Lung microvascular endothelial cell (primary cell): ENCODE measurements at regions not wholly inside any gene's neighbourhood (a gene's known extent, or its start where the extent isn't known, plus 50 kb on each side); places are given as distances from the start of the nearest gene placed in this dataset.

Source experiments
- DNase-seq, 2 donors: peaks; one replicate each; pipeline versions ENCODE4 v3.0.0 to v3.0.0-alpha.2; 2010; ENCODE audit warnings: low read depth in 2 of 2

DNA sequence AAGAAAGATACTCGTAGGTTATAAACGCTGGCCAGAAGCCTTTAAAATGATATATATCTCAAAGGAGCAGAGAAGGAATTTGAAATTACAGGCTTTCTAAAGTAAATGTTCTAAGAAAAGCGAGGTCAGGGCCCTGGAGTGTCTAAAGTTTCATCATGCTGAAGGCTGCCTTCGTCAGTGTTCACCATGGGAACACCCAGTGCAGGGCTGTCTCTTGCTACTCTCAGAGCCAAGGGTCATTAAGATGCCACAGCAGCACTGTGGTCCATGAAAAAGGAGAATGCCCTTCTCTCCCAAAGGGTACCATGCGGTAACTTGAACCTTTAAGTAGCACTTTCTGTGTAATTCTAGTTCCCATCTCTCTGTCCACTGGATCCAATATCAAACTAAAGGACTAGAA lies 174.5 kb upstream of the NWD2 start:
- DNase-seq: no peak

DNA sequence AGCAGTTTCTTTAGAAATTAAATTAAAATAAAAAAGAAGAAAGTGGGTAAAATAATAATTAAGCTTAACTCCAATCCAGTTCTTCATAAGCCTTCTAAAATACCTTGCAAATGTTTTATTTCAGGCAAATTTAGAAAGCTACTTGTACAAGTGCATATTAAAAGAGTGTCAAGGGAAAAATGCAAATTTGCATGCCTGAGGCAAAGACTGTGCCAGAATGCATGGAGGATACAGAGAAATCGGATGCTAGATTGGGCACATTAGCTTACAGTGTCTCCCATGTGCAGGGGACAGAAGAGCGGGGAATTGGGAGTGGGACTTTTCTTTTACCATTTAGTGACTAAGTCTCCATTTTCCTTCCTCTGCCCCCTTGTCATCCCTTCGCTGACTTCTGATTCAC lies 173.0 kb upstream of the NWD2 start:
- DNase-seq: no peak

DNA sequence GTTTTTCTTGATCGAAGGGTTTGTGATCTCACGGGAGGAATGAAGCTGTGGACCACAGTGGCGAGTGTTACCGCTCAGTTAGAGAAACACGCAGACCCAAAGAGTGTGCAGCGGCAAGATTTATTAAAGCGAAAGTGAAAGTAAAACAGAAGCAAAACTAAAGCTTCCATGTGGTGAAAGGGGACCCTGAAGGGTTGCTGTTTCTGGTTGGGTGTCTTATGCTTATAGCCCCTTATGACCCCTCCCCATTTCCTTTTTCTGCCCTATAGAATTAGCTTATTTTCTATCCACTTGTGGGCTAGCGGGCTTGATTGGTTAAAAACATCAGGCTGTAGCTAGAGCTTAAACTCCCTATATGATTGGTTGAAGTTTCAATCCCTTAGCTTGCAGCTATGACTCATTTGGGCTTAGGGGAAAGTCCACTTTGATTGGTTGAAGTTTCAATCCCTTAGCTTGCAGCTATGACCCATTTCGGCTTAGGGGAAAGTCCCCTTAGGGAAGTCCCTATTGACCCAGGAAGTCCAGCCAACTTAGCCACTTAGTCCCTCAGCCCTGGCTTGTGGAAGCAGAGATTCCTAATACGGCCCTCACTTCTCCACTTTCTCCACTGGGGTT lies 171.2 kb upstream of the NWD2 start:
- no peak for DNase-seq

DNA sequence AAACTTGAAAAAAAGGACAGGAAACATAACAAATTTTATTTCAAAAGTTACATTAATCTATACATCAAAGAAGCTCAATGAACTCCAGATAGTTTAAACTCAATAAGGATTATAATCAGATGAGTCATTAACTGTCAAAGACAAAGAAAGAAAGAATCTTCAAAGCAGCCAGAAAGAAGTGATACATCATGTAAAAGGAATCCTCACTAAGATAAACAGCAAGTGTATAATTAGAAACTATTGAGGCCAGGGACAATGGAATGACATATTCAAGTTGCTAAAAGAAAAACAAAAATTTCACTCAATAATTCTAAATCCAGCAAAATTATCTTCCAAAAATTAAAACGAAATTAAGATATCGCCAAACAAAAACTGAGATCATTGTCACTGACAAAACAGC lies 161.6 kb upstream of the NWD2 start:
- no peak for DNase-seq

DNA sequence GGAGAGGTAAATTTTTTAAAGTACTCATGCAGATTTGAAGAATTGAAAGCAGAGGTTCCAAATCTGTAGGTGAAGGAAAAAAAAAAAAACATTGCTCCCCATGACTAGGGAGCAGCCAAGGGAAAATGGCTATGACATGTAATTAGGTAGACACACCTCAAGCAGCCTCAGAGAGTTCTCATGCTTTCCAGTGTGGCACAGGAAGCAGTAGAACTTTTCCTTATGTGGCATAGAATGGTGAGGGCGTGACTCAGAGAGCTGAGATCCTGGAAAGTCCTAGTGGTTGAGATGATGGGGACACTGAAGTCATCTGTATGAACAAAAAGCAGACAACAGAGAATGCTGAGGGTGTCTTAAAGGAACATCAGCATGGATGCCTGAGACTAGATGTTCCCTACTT lies 148.6 kb upstream of the NWD2 start:
- no peak for DNase-seq

DNA sequence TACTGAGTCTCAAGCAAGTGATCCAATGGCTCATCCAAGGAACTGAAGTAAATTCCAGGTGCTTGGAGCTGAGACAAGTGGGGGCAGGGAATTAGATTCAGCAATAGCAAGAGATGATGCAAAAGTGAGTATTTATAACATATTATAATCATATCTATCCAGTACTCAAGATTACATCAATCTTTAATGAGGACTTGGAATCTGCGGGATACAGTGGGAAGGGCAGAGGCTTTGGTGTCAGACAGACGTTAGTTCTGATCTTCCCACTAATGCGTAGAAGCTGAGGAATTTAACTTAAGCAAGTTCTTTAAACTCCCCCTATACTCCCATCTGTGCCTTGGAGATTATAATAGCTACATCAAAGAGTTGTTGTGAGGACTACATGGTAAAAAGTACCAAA lies 143.4 kb upstream of the NWD2 start:
- no peak for DNase-seq

DNA sequence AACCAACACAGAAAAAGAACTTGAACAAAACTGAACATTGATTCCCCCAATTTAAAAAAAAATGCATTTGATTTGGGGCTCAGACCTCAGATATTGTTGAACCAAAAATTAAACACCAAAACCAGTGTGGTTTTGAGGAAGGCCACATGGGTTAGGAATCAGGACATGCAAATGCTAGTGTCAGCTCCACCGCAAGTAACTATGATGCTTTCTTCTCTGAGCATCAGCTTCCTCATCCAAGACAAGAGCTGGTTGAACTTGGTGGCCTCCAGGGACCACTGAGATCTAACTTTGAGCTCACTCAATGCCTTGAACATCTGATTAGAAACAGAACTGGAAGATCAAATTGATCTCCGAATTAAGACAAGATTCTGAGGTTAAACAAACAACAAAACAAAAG lies 142.9 kb upstream of the NWD2 start:
- DNase-seq: no peak

DNA sequence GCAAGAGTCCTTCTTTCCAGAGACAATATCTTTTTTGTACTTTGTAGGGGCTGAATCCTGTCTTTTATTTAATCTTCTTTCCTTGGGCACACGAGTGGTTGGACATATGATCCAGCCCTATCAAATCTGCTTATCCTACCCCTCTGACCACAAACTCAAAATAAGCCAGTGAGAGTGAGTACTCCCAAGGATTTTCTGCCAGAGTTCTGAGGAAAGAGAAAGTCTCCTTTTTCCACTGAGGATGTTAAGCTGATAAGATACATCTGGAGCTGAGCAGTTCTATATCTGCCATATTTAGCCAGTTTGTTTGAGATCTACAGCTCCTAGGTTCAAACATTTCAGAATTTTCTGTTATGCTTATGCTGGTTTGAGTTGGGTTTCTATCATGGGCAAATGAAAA lies 134.8 kb upstream of the NWD2 start:
- no peak for DNase-seq

DNA sequence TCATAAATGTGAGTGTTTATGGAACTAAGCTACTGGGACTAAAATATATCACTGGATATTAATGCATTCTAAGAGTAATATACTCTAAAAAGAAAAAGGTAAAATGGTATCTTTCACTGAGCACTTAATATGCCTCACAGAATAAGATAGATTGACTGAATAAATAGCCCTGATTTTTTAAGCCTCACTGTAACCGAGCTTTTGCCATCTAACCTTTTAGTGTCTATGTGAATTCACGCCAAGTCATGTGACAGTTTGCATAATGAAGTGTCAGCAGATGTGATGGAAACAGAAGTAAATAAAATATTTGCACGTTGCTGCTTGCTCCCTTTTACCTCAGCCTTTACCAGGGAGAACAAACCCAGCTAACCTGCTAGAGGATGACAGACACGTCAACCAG lies 119.7 kb upstream of the NWD2 start:
- DNase-seq: no peak

DNA sequence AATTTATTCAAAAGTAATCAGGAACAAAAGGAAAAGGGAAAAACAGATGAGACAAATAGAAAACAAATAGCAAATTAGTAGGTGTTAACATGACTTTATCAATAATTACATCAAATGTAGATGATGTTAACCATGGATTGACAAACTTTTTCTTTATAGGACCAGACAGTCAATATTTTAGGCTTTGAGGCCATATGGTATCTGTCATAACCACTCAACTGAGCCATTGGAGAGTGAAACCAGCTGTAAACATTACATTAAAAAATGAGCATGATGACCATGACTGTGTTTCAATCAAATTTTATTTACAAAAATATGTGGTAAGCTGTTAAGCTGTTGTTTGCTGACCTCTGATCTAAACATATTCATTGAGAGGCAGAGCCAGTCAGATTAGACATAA lies 118.5 kb upstream of the NWD2 start:
- no peak for DNase-seq

DNA sequence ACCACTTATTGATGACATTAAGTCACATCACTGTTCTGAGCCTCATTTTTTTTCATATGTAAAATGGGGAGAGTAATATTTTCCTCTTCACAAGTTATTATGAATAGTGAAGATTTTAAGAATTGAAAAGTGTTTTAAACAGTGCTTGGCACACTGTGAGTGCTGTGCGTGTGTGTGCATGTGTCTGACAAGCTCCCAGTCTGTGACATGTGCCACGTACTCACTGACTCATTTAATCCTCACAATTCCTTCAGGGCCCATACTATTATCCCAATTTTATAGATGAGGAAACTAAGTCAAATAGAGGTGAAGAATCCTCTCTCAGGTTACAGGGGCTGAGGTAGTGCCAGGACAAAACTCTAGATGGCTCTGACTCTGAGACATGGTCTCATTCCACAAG lies 114.1 kb upstream of the NWD2 start:
- DNase-seq: no peak

DNA sequence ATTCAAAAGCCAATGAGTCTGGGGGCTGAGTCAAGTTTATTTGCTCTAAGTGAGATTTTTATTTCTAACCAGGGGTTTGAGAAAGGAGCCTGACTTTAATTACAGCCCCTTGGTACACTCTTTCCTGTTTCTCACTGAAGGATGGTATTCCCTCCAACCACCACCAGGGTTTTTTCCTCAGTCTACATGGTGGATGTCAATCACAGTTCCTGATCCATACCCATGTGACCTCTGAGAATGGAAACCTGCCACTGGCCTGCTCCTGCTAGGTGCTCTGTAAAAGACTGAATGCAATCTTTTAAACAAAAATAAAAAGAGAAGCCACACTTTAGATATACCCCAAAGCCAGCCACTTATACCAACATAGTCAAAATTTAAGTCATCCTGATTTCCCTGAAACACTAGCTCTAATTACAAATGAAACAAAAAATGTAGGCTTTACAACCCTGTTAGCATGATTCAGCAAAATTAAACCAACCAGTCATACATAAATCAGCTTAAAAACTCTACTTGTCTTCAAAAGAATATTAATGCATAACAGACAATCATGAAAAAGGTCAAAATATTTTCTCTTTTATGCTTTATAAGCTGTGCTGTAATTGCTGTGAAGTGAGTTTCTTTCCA lies 112.1 kb upstream of the NWD2 start:
- DNase-seq: no peak

DNA sequence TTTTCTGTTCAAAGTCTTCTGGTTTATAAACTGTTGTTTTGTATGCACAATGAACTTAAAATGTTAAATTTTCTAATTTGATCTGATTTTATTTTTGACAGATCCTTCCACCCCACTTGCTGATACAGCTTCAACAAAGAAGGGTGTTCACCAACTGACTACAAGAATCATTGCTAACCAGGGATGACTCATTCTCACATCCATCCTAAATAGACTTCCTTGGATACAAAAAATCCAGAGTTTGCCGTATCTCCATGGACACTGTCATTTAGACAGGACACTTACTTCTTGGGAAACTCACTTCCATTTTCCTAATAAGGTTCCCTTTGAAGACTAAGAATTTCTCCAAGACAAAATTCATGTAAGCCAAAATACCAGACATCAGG lies 111.6 kb upstream of the NWD2 start:
- DNase-seq: no peak

DNA sequence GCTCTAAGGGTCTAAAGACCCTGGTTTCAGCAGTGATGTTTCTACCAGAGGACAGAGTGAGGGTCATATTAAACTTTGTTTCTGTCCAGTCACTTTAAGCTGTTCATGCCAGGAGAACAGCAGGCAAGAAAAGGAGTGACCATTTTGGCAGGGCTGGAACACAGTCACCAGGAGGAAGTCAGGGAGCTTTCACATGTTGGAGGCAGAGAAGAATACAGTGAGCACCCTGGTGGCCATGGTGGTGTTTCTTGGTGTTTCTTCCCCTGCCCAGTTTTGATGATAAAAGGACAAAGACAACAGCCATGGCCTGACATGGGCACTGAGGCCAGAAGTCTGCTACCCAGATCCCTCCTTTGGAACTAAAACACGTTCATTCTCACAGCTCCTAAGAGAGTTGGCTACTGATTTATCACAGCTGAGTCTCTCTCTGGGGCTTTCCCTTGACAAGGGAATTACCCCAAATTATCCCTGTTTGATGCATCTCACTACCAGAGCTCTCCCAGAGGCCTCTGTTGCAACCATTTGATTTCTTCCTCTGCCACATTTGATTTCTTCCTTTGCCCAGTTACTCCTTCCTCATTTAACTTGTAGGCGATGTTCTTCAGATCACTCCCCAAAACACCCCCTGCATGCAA lies 106.4 kb upstream of the NWD2 start:
- no peak for DNase-seq

DNA sequence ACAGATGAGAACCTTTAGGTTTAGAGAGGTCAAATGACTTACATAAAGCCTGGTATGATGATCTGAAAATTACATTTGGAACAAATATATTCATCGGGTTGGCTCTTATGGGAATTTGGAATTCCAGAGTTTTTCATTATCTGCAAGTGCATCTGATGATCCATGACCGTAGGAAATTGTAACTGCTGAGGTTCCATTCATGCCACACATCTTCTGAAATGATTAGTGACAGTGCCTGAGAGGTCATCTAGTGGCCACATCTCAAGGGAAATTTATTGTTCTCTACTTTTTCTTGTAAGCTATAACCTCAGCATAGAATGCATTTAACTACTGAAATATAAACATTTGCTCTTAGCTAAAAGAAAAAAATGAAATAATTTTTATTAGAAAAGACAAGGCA lies 105.8 kb upstream of the NWD2 start:
- no peak for DNase-seq

DNA sequence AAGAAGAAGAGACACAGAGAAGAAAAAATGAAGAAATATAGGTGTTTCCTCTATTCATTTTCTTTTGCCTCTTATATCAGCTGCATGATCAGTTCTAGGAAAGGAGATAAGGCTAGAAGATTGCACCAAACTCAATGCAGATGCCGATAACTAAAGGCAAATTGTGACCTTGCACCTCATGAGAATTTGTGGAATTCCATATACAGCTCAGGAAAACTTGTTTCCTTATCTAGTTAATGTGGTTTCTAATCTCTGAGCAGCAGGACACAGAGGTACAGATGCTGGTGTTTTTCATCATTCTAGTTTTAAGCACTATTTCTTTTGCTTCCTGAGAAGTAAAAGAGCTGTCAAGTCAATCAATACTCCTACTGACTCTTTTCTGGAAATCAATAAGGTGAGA lies 104.6 kb upstream of the NWD2 start:
- DNase-seq: no peak

DNA sequence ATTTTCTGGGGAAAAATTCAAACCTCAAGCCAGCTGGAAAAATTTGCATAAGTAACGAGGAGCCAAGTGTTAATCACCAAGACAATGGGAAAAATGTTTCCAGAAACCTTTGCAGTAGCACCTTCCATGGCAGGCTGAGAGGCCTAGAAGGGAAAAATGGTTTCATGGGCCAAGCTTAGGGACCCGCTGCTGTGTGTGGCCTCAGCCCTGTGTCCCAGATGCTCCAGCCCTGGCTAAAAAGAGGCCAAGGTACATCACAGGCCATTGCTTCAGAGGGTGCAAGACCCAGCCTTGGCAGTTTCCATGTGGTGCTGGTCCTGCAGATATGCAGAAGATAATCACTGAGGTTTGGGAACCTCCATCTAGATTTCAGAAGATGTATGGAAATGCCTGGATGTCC lies 98.3 kb upstream of the NWD2 start:
- DNase-seq: no peak

DNA sequence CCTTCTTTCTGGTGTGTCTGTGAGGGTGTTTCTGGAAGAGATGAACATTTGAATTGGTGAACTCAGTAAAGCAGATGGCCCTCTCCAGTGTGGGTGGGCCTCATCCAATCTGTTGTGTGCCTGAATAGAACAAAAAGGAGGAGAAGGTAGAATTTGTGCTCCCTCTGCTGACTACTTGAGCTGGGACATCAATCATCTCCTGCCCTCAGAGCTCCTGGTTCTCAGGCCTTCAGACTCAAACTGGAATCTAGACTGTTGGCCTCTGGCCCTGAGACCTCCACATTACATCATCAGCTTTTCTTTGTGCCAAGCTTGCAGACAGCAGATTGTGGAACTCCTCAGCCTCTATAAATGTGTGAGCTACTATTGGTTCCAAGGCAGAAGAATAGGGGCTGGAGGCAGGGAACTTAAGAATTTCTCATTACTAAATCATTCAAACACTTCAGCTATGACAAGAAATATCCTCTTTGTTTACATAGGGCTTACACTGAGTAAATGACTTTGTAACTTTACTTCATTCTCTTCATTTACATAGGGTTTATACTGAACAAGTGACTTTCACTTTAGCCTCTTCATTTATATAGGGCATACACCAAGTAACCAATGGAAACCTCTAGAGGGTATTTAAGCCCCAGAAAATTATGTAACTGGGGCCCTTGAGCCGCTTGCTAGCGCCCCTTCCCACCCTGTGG lies 86.9 kb upstream of the NWD2 start:
- no peak for DNase-seq

DNA sequence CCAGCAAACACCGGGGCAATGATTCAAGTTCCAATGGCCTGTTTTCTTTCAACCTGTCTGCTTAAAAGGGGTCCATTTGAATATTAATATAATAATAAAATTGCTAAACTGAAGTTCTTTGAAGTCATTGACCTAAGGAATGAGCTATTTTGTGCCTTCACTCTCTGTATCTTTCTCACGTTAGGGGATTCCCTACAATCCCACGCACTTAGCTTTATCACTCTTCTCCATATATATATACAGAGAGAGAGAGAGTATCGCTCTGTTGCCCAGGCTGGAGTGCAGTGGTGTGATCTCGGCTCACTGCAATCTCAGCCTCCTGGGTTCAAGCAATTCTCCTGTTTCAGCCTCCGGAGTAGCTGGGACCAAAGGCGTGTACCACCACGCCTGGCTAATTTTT lies 83.9 kb upstream of the NWD2 start:
- DNase-seq: no peak

DNA sequence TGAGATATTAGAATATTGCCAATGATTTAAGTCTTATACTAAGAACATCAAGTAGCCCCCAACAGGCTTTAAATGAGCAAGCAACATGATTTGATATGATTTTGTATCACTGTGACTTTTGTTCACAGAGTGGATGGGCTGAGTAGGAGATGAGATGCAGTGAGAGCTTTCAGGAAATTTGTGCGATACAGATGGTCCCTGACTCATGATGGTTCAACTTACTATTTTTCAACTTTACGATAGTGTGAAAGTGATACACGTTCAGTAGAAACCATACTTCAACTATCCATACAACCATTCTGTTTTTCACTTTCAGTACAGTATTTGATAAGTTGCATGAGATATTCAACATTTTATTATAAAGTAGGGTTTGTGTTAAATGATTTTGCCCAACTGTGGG lies 78.7 kb upstream of the NWD2 start:
- no peak for DNase-seq

DNA sequence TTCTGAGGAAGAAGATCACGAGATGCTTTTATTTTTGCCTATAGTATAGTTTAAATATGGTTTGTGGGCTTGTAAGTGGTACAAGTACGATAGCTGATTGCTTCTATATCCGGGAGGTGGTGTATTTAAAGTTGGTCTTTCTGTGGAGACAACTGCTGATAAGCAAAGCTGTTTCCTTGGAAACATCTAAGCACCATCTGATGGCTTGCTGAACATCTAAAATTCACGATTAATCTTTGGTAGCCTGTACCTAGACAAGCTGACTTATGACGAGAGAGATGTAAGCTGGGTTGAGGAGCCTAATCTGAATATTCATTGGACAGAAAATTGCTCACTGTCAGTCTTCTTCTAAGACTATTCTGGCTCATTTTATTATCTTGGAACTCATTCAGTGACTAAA lies 74.6 kb upstream of the NWD2 start:
- DNase-seq: no peak

DNA sequence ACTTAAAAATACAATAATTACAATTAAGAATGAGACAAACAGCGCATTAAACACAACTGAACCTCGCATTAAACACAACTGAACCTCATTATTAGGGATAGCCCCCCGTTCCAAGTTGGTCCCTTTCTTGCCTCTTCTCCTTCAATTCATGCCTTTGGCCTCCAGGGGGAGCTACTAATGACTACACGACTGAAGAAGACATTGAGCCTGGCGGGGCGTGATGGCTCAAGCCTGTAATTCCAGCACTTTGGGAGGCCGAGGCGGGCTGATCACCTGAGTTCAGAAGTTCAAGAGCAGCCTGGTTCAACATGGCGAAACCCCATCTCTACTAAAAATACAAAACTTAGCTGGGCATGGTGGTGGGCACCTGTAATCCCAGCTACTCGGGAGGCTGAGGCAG lies 56.4 kb upstream of the NWD2 start:
- DNase-seq: no peak
